ENCODE measurements at regions not wholly inside any gene's neighbourhood (a gene's known extent, or its start where the extent isn't known, plus 50 kb on each side); places are given as distances from the start of the nearest gene placed in this dataset.

GRCh38 chr3:118180853-118181252 is 853.8 kb downstream of the IGSF11 start:
- TF ChIP-seq CTCF (IDR thresholded peaks at IDR 0.05; ENCODE audit: control extremely low read depth in 1 of 3, insufficient read depth in 1 of 3, low read depth in 1 of 3, low read length in 3 of 3): no peak
- TF ChIP-seq CHD1 (IDR thresholded peaks at IDR 0.05; ENCODE audit: low read depth, low read length): no peak
- TF ChIP-seq RBBP5 (IDR thresholded peaks at IDR 0.05; ENCODE audit: borderline replicate concordance, low read depth, low read length): no peak
- TF ChIP-seq TBP (IDR thresholded peaks at IDR 0.05; ENCODE audit: low read depth, low read length): no peak
- no peak for TF ChIP-seq RXRA (IDR thresholded peaks at IDR 0.05; ENCODE audit: insufficient read depth, low read depth, low read length)
- TF ChIP-seq POLR2AphosphoS5 (IDR thresholded peaks at IDR 0.05; ENCODE audit: low read depth, low read length): no peak
- TF ChIP-seq POLR2A (IDR thresholded peaks at IDR 0.05; ENCODE audit: control extremely low read depth in 1 of 2, low read depth in 2 of 2, low read length in 2 of 2): no peak
